ENCODE measurements at regions not wholly inside any gene's neighbourhood (a gene's known extent, or its start where the extent isn't known, plus 50 kb on each side); places are given as distances from the start of the nearest gene placed in this dataset.

- TF ChIP-seq CREM (IDR thresholded peaks at IDR 0.05; ENCODE audit: low read depth) (0 out of 2 replicates have a peak, but pooled peaks have one; percentile 23), BCL3 (IDR thresholded peaks at IDR 0.05; ENCODE audit: borderline replicate concordance, insufficient read depth, low read depth, low read length, poor library complexity, severe bottlenecking) (peak; percentile 20), RUNX3 (IDR thresholded peaks at IDR 0.05; ENCODE audit: low read length) (peak; percentile 55)
These were observed 161.1 kb upstream of the TBCA start (continued) for GRCh38 chr5:77937015-77937908.

DNA sequence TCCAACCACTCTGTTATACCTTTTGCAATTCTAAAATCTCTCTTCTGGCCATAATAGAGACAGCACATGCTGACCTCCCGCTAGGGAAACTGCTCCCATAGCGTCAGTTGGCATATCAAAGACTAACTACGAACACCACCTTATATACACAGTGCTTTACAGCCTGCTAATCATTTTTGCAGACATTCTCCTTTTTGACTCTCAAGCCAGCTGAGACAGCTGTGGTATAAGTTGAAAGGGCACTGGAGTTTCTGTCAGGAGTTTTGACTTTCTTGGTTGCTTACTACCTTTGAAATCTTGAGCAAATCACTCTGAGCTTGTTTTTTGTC, 160.2 kb upstream of the TBCA start:
- ChIA-PET CTCF (interaction anchor here (0.7 to 1.0 kb wide), 2 partner anchors 30 to 56 kb away, joined by 3 read pairs; no protein-coding TSS in a partner anchor), RAD21 (ENCODE audit: unreplicated experiment) (interaction anchor here (0.9 to 4.5 kb wide), 10 partner anchors 13 to 303 kb away, joined by 3 to 68 read pairs (median 4); no protein-coding TSS in a partner anchor), POLR2A (interaction anchor here (1.0 to 1.8 kb wide), 4 partner anchors 57 to 274 kb away, joined by 3 to 5 read pairs (median 4); no protein-coding TSS in a partner anchor), SMC1A (ENCODE audit: uncharacterized antibody, unreplicated experiment) (interaction anchor here (0.7 to 4.6 kb wide), 13 partner anchors 9 to 305 kb away, joined by 3 to 81 read pairs (median 4); no protein-coding TSS in a partner anchor)
- no TSS peak for BruUV-seq (replicated peaks)
- Histone ChIP-seq H3K4me1 (ENCODE audit: control insufficient read depth, insufficient read depth, low read length) (peaks cover 28% of the 10 kb centered on the region), H4K20me1 (ENCODE audit: control insufficient read depth, insufficient read depth) (no peaks in the 10 kb centered on the region), H3K4me3 (no peak overlapping the region), H3K36me3 (ENCODE audit: control insufficient read depth in 2 of 2, insufficient read depth in 2 of 2, low read length in 1 of 2) (no peaks in the 10 kb centered on the region), H3K4me2 (ENCODE audit: control insufficient read depth, insufficient read depth) (peak overlapping the region; percentile 30), H3K9me3 (replicated peaks; ENCODE audit: control insufficient read depth, insufficient read depth, low read length) (no peaks in the 10 kb centered on the region; the same call in 2 of the 3 replicates), H3K27me3 (replicated peaks in 1 of 2; ENCODE audit: control insufficient read depth in 2 of 2, insufficient read depth in 2 of 2, low read length in 1 of 2) (no peaks in the 10 kb centered on the region), H3K79me2 (ENCODE audit: control insufficient read depth, insufficient read depth, low read length) (no peaks in the 10 kb centered on the region), H2AFZ (ENCODE audit: control insufficient read depth, low read depth, low read length) (0 out of 2 replicates have a peak overlapping the region, but pooled peaks have one; percentile 73), H3K9ac (ENCODE audit: control insufficient read depth, insufficient read depth, low read length) (no peak overlapping the region), H3K27ac (ENCODE audit: control insufficient read depth, insufficient read depth) (peak overlapping the region; percentile 86)
- intact Hi-C loops (cut with micrococcal nuclease; ENCODE audit: unreplicated experiment) (loop anchor here (2.0 to 5.0 kb wide), 3 partner anchors 56 to 306 kb away; no protein-coding TSS in a partner anchor), in situ Hi-C loops (cut with MboI) (no loop called here)
- TF ChIP-seq ATF7 (IDR thresholded peaks at IDR 0.05; ENCODE audit: low read depth) = 0 out of 2 replicates have a peak, but pooled peaks have one; percentile 8
- TF ChIP-seq ZNF207 (IDR thresholded peaks at IDR 0.05; ENCODE audit: borderline replicate concordance) = no peak
- no peak for TF ChIP-seq ESRRA (IDR thresholded peaks at IDR 0.05; ENCODE audit: low read length)
- no peak for TF ChIP-seq POLR2A (IDR thresholded peaks at IDR 0.05; ENCODE audit: low read depth, low read length)
- no peak for TF ChIP-seq RBBP5 (conservative IDR thresholded peaks at IDR 0.05)
- TF ChIP-seq CEBPB (IDR thresholded peaks at IDR 0.05; ENCODE audit: borderline replicate concordance in 1 of 2, low read depth in 2 of 2, low read length in 2 of 2) = 0 out of 4 replicates have a peak, but pooled peaks of 1 of the 2 experiments have one; percentile 24
- TF ChIP-seq ZSCAN29 (IDR thresholded peaks at IDR 0.05) = no peak
- DNase-seq (ENCODE audit: low read depth, low spot score) = no peak
- 85% methylated on average over 3 of the region's 3 CpGs for WGBS (ENCODE audit: insufficient coverage, insufficient replicate concordance, low lambda C conversion rate, missing lambda C conversion rate)
- peak; percentile 34 for ATAC-seq
- no peak for FAIRE-seq
